ENCODE measurements at regions not wholly inside any gene's neighbourhood (a gene's known extent, or its start where the extent isn't known, plus 50 kb on each side); places are given as distances from the start of the nearest gene placed in this dataset.

GRCh38 chr9:107064378-107064777 lies 201.4 kb downstream of the ZNF462 start:
- in situ Hi-C loops (cut with MboI; ENCODE audit: low pct_unique_long_range_greater_than_20kb, low sequenced_read_pairs, unreplicated experiment), result no loop called here
- no peak for DNase-seq (ENCODE audit: low spot score)
- TF ChIP-seq, protein P1, sequence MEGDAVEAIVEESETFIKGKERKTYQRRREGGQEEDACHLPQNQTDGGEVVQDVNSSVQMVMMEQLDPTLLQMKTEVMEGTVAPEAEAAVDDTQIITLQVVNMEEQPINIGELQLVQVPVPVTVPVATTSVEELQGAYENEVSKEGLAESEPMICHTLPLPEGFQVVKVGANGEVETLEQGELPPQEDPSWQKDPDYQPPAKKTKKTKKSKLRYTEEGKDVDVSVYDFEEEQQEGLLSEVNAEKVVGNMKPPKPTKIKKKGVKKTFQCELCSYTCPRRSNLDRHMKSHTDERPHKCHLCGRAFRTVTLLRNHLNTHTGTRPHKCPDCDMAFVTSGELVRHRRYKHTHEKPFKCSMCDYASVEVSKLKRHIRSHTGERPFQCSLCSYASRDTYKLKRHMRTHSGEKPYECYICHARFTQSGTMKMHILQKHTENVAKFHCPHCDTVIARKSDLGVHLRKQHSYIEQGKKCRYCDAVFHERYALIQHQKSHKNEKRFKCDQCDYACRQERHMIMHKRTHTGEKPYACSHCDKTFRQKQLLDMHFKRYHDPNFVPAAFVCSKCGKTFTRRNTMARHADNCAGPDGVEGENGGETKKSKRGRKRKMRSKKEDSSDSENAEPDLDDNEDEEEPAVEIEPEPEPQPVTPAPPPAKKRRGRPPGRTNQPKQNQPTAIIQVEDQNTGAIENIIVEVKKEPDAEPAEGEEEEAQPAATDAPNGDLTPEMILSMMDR (IDR thresholded peaks at IDR 0.05; ENCODE audit: extremely low read depth, insufficient read depth, missing control alignments), result no peak

GRCh38 chr9:107065549-107065948 lies 202.6 kb downstream of the ZNF462 start:
- DNase-seq (ENCODE audit: low spot score), result no peak
- in situ Hi-C loops (cut with MboI; ENCODE audit: low pct_unique_long_range_greater_than_20kb, low sequenced_read_pairs, unreplicated experiment), result no loop called here
- TF ChIP-seq, protein P1 (IDR thresholded peaks at IDR 0.05; ENCODE audit: extremely low read depth, insufficient read depth, missing control alignments), result no peak

DNA sequence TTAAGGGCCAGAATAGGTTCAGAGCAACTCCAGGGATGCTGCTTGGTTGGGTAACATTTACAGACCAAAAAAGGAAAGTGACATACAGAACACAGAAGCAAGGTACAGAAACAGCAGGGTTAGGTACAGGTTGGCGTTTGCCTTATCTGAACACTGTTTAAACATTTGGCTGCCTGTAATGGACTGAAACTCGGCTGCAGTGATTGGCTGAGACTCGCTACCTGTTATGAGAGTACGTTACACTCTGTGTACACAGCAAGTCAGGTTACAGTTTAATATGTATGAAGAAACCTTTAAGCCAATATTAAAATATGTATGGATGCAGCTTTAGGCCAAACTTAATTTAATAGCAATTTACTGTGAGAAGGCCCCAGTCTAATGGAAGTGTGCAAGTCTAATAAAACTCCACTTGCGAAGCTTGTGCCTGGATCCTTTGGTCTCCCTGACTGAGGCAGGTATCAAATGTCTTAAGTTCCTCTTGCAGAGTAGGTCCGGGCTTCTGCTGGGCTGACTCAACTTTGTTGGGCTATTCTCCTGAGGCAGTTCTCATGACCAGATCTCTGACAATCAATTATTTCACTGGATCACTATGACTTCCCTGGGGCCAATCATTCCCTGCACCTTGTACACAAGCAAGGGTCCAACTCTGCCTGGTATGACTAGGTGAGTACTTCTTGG lies 204.9 kb downstream of the ZNF462 start:
- in situ Hi-C loops (cut with MboI; ENCODE audit: low pct_unique_long_range_greater_than_20kb, low sequenced_read_pairs, unreplicated experiment), result no loop called here
- TF ChIP-seq, protein P1 (IDR thresholded peaks at IDR 0.05; ENCODE audit: extremely low read depth, insufficient read depth, missing control alignments), result no peak
- no peak for DNase-seq (ENCODE audit: low spot score)

DNA sequence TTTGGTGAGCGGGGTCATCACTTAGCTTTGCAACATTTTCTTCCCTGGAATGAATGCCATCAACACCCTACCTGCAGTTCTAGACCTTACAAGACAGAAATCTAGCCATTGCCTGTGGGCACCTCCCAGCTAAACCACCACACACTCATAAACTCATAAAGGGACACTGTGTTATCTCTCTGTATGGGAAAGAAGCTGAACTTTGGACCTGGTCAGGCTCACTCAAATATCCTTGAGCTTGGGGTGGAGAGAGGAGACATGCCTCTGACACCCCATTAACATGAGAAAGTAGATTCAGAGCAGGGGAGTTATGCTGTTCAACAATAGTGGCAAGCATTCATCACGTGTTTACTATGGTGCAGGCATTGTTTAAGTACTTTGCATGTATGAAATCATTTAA lies 205.6 kb downstream of the ZNF462 start:
- in situ Hi-C loops (cut with MboI; ENCODE audit: low pct_unique_long_range_greater_than_20kb, low sequenced_read_pairs, unreplicated experiment), result no loop called here
- TF ChIP-seq, protein P1 (IDR thresholded peaks at IDR 0.05; ENCODE audit: extremely low read depth, insufficient read depth, missing control alignments), result no peak

GRCh38 chr9:107070586-107070985 lies 207.6 kb downstream of the ZNF462 start:
- in situ Hi-C loops (cut with MboI; ENCODE audit: low pct_unique_long_range_greater_than_20kb, low sequenced_read_pairs, unreplicated experiment), result no loop called here
- no peak for DNase-seq (ENCODE audit: low spot score)
- TF ChIP-seq, protein P1 (IDR thresholded peaks at IDR 0.05; ENCODE audit: extremely low read depth, insufficient read depth, missing control alignments), result no peak

More for the DNA sequence above, 205.6 kb downstream of the ZNF462 start:
- no peak for DNase-seq (ENCODE audit: low spot score)

DNA sequence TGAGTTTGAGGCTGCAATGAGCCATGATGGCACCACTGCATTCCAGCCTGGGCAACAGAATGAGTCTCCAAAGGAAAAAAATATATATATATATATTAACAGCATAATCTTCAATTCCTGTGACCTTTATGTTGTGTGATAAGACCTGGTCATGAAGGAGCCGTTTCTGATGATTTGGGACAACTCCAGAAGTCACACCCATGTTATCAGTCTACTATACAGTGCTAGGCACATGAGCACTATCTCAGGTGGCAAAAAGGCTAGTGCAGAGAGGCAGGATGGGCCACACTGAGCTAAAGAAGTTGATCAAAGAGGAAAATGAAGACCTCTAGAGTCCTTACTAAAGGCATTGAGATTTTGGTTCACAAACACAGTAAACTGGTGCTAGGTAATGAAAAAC lies 205.0 kb upstream of the RAD23B start:
- TF ChIP-seq, protein P1 (IDR thresholded peaks at IDR 0.05; ENCODE audit: extremely low read depth, insufficient read depth, missing control alignments), result no peak
- in situ Hi-C loops (cut with MboI; ENCODE audit: low pct_unique_long_range_greater_than_20kb, low sequenced_read_pairs, unreplicated experiment), result no loop called here
- no peak for DNase-seq (ENCODE audit: low spot score)

All from GM13977 (cell line).